Vagina (tissue), 2 donors: ENCODE measurements at regions not wholly inside any gene's neighbourhood (a gene's known extent, or its start where the extent isn't known, plus 50 kb on each side); places are given as distances from the start of the nearest gene placed in this dataset.

Source experiments
- DNase-seq, 2 donors: peaks; one replicate each; pipeline ENCODE4 v3.0.0-alpha.2; 2017; ENCODE audit errors: extremely low spot score in 2 of 2
- H3K27ac ChIP-seq: fragments of 200-600 bp; sonication (generic); one replicate; pipeline ENCODE4 v1.5.1; 2019
- H3K27me3 ChIP-seq: fragments of 200-600 bp; sonication (generic); one replicate; pipeline ENCODE4 v1.5.1; 2019
- H3K36me3 ChIP-seq, 2 donors: fragments of 200-600 bp; sonication (generic); one replicate each; pipeline ENCODE4 v1.5.1; 2017 to 2019
- H3K4me1 ChIP-seq: fragments of 200-600 bp; sonication (generic); one replicate; pipeline ENCODE4 v1.5.1; 2019
- H3K4me3 ChIP-seq, 2 donors: fragments of 200-600 bp; sonication (generic); 1 replicate in 1 of 2; 2 replicates in 1 of 2; pipeline ENCODE4 v1.5.1; 2016 to 2019
- H3K9me3 ChIP-seq: fragments of 200-600 bp; sonication (generic); one replicate; pipeline ENCODE4 v1.5.1; 2019
- CTCF ChIP-seq, 3 experiments: fragments of 450-650 bp in 2 of 3; fragments of 200-600 bp in 1 of 3; sonication (generic) in 1 of 3; IDR thresholded peaks; one replicate each; pipeline ENCODE4 v1.5.1; 2017 to 2019; ENCODE audit warnings: antibody characterized with exemption in 3 of 3, mild to moderate bottlenecking in 2 of 3, moderate library complexity in 2 of 3
- POLR2A ChIP-seq, 2 donors: fragments of 450-650 bp; IDR thresholded peaks; one replicate each; pipeline ENCODE4 v1.6.1; 2017; ENCODE audit warnings: antibody characterized with exemption in 2 of 2, mild to moderate bottlenecking in 2 of 2, moderate library complexity in 2 of 2
- POLR2AphosphoS5 ChIP-seq, 2 donors: sonication (generic); formaldehyde crosslinking; IDR thresholded peaks; one replicate each; pipeline ENCODE4 v1.9.0; 2017; ENCODE audit warnings: antibody characterized with exemption in 2 of 2, mild to moderate bottlenecking in 2 of 2, low read depth in 1 of 2; ENCODE audit not compliant: insufficient read depth in 1 of 2
- intact Hi-C: fragments of 100-400 bp; cut with DNase I; formaldehyde crosslinking; loops from one replicate; pipeline ENCODE4 v1.15.1; 2023

- intact Hi-C loops = no loop called here
- Histone ChIP-seq H3K27me3 (no peaks in the 10 kb centered on the region), H3K4me1 (no peaks in the 10 kb centered on the region), H3K27ac (no peak overlapping the region), H3K36me3 (no peaks in the 10 kb centered on the region), H3K9me3 (no peaks in the 10 kb centered on the region), H3K4me3 (no peak overlapping the region)
- DNase-seq = no peak
- no peak for TF ChIP-seq CTCF (IDR thresholded peaks at IDR 0.05)
- no peak for TF ChIP-seq POLR2AphosphoS5 (IDR thresholded peaks at IDR 0.05; ENCODE audit: insufficient read depth in 1 of 2, low read depth in 1 of 2)
- TF ChIP-seq POLR2A (IDR thresholded peaks at IDR 0.05) = no peak
Measured at GRCh38 chr14:25602106-25602505, 552.2 kb upstream of the STXBP6 start.

GRCh38 chr14:25588751-25589150, 538.8 kb upstream of the STXBP6 start:
- no peaks in the 10 kb centered on the region for H3K27me3 ChIP-seq
- H3K36me3 ChIP-seq = no peaks in the 10 kb centered on the region
- DNase-seq = no peak
- intact Hi-C loops = no loop called here
- no peak for TF ChIP-seq POLR2A (IDR thresholded peaks at IDR 0.05)
- TF ChIP-seq POLR2AphosphoS5 (IDR thresholded peaks at IDR 0.05; ENCODE audit: insufficient read depth in 1 of 2, low read depth in 1 of 2) = no peak
- TF ChIP-seq CTCF (IDR thresholded peaks at IDR 0.05) = no peak
- no peaks in the 10 kb centered on the region for H3K9me3 ChIP-seq
- H3K27ac ChIP-seq = no peak overlapping the region
- no peaks in the 10 kb centered on the region for H3K4me1 ChIP-seq
- H3K4me3 ChIP-seq = no peak overlapping the region

GRCh38 chr14:25574628-25575325, 524.8 kb upstream of the STXBP6 start:
- no peak overlapping the region for H3K4me3 ChIP-seq
- DNase-seq = no peak

GRCh38 chr14:25570483-25570882, 520.5 kb upstream of the STXBP6 start:
- Histone ChIP-seq H3K36me3 (no peaks in the 10 kb centered on the region), H3K9me3 (no peaks in the 10 kb centered on the region), H3K27ac (no peak overlapping the region), H3K4me1 (no peaks in the 10 kb centered on the region), H3K27me3 (no peaks in the 10 kb centered on the region), H3K4me3 (no peak overlapping the region)
- intact Hi-C loops = no loop called here
- no peak for DNase-seq
- no peak for TF ChIP-seq CTCF (IDR thresholded peaks at IDR 0.05)
- no peak for TF ChIP-seq POLR2AphosphoS5 (IDR thresholded peaks at IDR 0.05; ENCODE audit: insufficient read depth in 1 of 2, low read depth in 1 of 2)
- no peak for TF ChIP-seq POLR2A (IDR thresholded peaks at IDR 0.05)

More at GRCh38 chr14:25574628-25575325, 524.8 kb upstream of the STXBP6 start:
- no peaks in the 10 kb centered on the region for H3K36me3 ChIP-seq
- no peaks in the 10 kb centered on the region for H3K9me3 ChIP-seq
- no peak overlapping the region for H3K27ac ChIP-seq
- no peaks in the 10 kb centered on the region for H3K4me1 ChIP-seq
- no peak for TF ChIP-seq POLR2AphosphoS5 (IDR thresholded peaks at IDR 0.05; ENCODE audit: insufficient read depth in 1 of 2, low read depth in 1 of 2)
- no peak for TF ChIP-seq CTCF (IDR thresholded peaks at IDR 0.05)
- TF ChIP-seq POLR2A (IDR thresholded peaks at IDR 0.05) = no peak
- intact Hi-C loops = no loop called here
- no peaks in the 10 kb centered on the region for H3K27me3 ChIP-seq

GRCh38 chr14:25557466-25557865, 507.5 kb upstream of the STXBP6 start:
- no peaks in the 10 kb centered on the region for H3K36me3 ChIP-seq
- no peak for DNase-seq
- H3K4me1 ChIP-seq = no peaks in the 10 kb centered on the region
- intact Hi-C loops = no loop called here
- no peaks in the 10 kb centered on the region for H3K9me3 ChIP-seq
- H3K4me3 ChIP-seq = no peak overlapping the region
- no peaks in the 10 kb centered on the region for H3K27me3 ChIP-seq
- no peak overlapping the region for H3K27ac ChIP-seq
- TF ChIP-seq CTCF (IDR thresholded peaks at IDR 0.05) (no peak), POLR2A (IDR thresholded peaks at IDR 0.05) (no peak), POLR2AphosphoS5 (IDR thresholded peaks at IDR 0.05; ENCODE audit: insufficient read depth in 1 of 2, low read depth in 1 of 2) (no peak)
